Spleen (tissue), 7 donors: ENCODE measurements at regions not wholly inside any gene's neighbourhood (a gene's known extent, or its start where the extent isn't known, plus 50 kb on each side); places are given as distances from the start of the nearest gene placed in this dataset.

Experiments used
- CTCF ChIP-seq, 11 experiments: fragments of 200-600 bp in 7 of 11; fragments of 450-650 bp in 4 of 11; sonication (generic) in 4 of 11; IDR thresholded peaks in 8 of 11; conservative IDR thresholded peaks in 3 of 11; 1 replicate in 7 of 11; 2 replicates in 4 of 11; pipeline versions ENCODE4 v1.4.0 to v1.8.0; 2016 to 2021; ENCODE audit warnings: antibody characterized with exemption in 11 of 11, inconsistent platforms in 4 of 11, mild to moderate bottlenecking in 1 of 11
- POLR2AphosphoS5 ChIP-seq, 3 donors: sonication (generic); formaldehyde crosslinking; IDR thresholded peaks; one replicate each; pipeline ENCODE4 v1.5.1; 2017; ENCODE audit warnings: antibody characterized with exemption in 3 of 3
- donor health status: DM: no; HTN: no; CAD: no; lungs with moderate emphysema.
- donor health status: DM: no; HTN: no; CAD: no.
- donor health status: DM: no; HTN: no; CAD: no.

DNA sequence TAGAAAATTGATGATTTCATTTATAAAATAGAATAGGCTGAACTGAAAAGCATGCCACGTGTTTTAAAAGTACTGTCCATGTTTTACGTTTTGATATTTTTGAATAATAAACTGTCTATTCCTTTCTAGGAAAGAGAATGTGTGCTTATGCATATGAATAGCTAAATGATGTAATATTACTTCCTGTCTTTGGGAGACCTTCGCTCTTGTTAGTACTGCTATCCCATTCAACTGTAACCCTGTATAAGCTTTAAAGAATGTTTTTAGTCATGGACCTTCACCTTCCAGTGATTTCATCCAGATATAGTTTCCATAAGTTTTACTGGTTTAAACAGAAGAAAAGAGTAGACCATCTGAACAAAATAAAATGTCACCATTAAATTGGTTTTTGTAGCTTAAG lies 274.4 kb upstream of the SEMA3A start:
- TF ChIP-seq CTCF (IDR thresholded peaks at IDR 0.05 in 8 of 11, conservative IDR thresholded peaks at IDR 0.05 in 3 of 11): no peak
- TF ChIP-seq POLR2AphosphoS5 (IDR thresholded peaks at IDR 0.05): no peak
